ENCODE measurements at regions not wholly inside any gene's neighbourhood (a gene's known extent, or its start where the extent isn't known, plus 50 kb on each side); places are given as distances from the start of the nearest gene placed in this dataset.

DNA sequence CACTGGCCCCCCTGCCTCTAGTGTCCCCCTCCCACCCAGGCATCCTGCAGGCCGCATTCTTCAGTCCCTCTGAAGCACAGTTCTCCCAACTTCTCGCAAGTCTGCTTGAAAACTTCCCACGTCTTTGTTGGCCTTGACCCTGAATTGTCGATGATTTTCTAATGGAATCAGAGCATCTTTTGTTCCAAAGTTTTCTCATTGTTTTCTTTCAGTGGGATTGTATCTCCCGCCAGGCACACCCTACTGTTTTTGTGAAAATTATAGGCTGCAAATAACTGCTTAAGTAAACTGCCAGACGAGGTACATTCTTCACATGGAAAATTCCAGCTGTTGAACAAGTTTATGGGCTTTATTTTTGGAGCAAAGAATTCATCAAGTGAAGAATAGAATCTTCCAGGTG, 122.6 kb upstream of the SLC25A48 start:
- TF ChIP-seq, protein P1, sequence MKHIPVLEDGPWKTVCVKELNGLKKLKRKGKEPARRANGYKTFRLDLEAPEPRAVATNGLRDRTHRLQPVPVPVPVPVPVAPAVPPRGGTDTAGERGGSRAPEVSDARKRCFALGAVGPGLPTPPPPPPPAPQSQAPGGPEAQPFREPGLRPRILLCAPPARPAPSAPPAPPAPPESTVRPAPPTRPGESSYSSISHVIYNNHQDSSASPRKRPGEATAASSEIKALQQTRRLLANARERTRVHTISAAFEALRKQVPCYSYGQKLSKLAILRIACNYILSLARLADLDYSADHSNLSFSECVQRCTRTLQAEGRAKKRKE (CRISPR knock-in tag; IDR thresholded peaks at IDR 0.05; ENCODE audit: low read depth): no peak
- TF ChIP-seq, protein P2, sequence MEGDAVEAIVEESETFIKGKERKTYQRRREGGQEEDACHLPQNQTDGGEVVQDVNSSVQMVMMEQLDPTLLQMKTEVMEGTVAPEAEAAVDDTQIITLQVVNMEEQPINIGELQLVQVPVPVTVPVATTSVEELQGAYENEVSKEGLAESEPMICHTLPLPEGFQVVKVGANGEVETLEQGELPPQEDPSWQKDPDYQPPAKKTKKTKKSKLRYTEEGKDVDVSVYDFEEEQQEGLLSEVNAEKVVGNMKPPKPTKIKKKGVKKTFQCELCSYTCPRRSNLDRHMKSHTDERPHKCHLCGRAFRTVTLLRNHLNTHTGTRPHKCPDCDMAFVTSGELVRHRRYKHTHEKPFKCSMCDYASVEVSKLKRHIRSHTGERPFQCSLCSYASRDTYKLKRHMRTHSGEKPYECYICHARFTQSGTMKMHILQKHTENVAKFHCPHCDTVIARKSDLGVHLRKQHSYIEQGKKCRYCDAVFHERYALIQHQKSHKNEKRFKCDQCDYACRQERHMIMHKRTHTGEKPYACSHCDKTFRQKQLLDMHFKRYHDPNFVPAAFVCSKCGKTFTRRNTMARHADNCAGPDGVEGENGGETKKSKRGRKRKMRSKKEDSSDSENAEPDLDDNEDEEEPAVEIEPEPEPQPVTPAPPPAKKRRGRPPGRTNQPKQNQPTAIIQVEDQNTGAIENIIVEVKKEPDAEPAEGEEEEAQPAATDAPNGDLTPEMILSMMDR (IDR thresholded peaks at IDR 0.05): no peak
- TF ChIP-seq CHD4 (IDR thresholded peaks at IDR 0.05; ENCODE audit: borderline replicate concordance): no peak
- TF ChIP-seq POLR2A (IDR thresholded peaks at IDR 0.05; ENCODE audit: low read length): no peak
- no peak for TF ChIP-seq SMC3 (IDR thresholded peaks at IDR 0.05)
- TF ChIP-seq EP300 (IDR thresholded peaks at IDR 0.05): no peak
- TF ChIP-seq RNF2 (IDR thresholded peaks at IDR 0.05; ENCODE audit: borderline replicate concordance, low read depth): no peak
- TF ChIP-seq ZC3H11A (IDR thresholded peaks at IDR 0.05): no peak
- no peak for TF ChIP-seq RFX5 (IDR thresholded peaks at IDR 0.05)
- TF ChIP-seq CHD2 (IDR thresholded peaks at IDR 0.05; ENCODE audit: low read length, partially characterized antibody): no peak
- TF ChIP-seq ESRRA (IDR thresholded peaks at IDR 0.05; ENCODE audit: borderline replicate concordance, low read length): no peak
- TF ChIP-seq, protein P3, sequence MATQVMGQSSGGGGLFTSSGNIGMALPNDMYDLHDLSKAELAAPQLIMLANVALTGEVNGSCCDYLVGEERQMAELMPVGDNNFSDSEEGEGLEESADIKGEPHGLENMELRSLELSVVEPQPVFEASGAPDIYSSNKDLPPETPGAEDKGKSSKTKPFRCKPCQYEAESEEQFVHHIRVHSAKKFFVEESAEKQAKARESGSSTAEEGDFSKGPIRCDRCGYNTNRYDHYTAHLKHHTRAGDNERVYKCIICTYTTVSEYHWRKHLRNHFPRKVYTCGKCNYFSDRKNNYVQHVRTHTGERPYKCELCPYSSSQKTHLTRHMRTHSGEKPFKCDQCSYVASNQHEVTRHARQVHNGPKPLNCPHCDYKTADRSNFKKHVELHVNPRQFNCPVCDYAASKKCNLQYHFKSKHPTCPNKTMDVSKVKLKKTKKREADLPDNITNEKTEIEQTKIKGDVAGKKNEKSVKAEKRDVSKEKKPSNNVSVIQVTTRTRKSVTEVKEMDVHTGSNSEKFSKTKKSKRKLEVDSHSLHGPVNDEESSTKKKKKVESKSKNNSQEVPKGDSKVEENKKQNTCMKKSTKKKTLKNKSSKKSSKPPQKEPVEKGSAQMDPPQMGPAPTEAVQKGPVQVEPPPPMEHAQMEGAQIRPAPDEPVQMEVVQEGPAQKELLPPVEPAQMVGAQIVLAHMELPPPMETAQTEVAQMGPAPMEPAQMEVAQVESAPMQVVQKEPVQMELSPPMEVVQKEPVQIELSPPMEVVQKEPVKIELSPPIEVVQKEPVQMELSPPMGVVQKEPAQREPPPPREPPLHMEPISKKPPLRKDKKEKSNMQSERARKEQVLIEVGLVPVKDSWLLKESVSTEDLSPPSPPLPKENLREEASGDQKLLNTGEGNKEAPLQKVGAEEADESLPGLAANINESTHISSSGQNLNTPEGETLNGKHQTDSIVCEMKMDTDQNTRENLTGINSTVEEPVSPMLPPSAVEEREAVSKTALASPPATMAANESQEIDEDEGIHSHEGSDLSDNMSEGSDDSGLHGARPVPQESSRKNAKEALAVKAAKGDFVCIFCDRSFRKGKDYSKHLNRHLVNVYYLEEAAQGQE (IDR thresholded peaks at IDR 0.05): no peak

Measured in A549 (cell line).